Ovary (tissue), 3 donors: ENCODE measurements at regions not wholly inside any gene's neighbourhood (a gene's known extent, or its start where the extent isn't known, plus 50 kb on each side); places are given as distances from the start of the nearest gene placed in this dataset.

Source experiments
- POLR2A ChIP-seq: fragments of 450-650 bp; IDR thresholded peaks from one replicate; pipeline ENCODE4 v1.6.1; 2017; ENCODE audit warnings: antibody characterized with exemption, mild to moderate bottlenecking, moderate library complexity
- TF ChIP-seq, protein P1 (sequence below), 3 donors: fragments of 450-650 bp in 2 of 3; fragments of 200-600 bp in 1 of 3; IDR thresholded peaks; one replicate each; pipeline versions ENCODE4 v1.5.1 to v1.8.0; 2016 to 2022; ENCODE audit warnings: antibody characterized with exemption in 3 of 3, mild to moderate bottlenecking in 1 of 3
- donor health status: DM: no; HTN: no; CAD: no.

DNA sequence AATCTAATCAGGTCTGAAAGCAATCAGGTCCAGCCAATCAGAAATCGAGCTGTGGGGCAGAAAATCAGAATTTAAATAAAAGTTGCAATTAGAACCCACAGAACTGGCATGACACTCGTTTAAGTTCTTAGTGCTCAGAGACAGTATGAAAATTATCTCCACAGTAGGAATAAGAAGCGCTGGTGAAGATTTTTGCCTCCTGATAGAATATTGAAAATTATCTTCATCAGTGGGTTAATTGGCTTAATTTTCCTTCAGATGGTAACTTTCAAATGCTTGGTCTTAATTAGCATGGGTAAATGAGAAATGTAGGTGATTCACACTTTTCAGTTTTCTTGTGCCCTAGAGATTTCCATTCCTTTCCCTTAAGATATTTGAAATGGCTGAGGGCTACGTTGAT is 109.1 kb upstream of the MDFIC2 start:
- TF ChIP-seq, protein P1, sequence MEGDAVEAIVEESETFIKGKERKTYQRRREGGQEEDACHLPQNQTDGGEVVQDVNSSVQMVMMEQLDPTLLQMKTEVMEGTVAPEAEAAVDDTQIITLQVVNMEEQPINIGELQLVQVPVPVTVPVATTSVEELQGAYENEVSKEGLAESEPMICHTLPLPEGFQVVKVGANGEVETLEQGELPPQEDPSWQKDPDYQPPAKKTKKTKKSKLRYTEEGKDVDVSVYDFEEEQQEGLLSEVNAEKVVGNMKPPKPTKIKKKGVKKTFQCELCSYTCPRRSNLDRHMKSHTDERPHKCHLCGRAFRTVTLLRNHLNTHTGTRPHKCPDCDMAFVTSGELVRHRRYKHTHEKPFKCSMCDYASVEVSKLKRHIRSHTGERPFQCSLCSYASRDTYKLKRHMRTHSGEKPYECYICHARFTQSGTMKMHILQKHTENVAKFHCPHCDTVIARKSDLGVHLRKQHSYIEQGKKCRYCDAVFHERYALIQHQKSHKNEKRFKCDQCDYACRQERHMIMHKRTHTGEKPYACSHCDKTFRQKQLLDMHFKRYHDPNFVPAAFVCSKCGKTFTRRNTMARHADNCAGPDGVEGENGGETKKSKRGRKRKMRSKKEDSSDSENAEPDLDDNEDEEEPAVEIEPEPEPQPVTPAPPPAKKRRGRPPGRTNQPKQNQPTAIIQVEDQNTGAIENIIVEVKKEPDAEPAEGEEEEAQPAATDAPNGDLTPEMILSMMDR (IDR thresholded peaks at IDR 0.05) = no peak
- no peak for TF ChIP-seq POLR2A
